ENCODE measurements at regions not wholly inside any gene's neighbourhood (a gene's known extent, or its start where the extent isn't known, plus 50 kb on each side); places are given as distances from the start of the nearest gene placed in this dataset.

DNA sequence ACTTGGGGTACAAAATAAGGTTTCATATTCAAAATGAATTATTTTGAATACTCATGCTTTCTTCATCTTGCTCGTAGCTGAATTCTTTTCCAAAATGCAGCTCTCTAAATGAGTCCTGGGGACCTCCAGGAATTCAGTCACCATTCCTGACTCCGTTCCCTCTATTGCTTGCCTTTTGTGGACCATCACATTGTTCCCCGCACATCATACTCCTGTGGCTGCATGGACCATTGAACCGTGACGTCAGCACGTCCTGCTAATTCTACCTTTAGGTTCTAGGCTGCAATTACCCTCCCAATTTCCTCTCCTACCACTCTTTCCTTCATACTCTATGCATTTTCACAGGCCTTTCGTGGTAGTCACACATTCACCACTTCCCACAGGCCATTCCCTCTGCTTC, 173.1 kb upstream of the ID4 start:
- H3K79me2 ChIP-seq (ENCODE audit: insufficient read depth, low read length): no peaks in the 10 kb centered on the region
- no peaks in the 10 kb centered on the region for H3K36me3 ChIP-seq (ENCODE audit: insufficient read depth, low read length)
- no peak overlapping the region for H2AFZ ChIP-seq (ENCODE audit: low read depth, low read length)
- no peaks in the 10 kb centered on the region for H3K27me3 ChIP-seq (ENCODE audit: insufficient read depth, low read length, poor library complexity)
- no peak for DNase-seq
- no peak for ATAC-seq (ENCODE audit: insufficient read depth, low read depth)
- H3K4me1 ChIP-seq (ENCODE audit: insufficient read depth, low read length): no peaks in the 10 kb centered on the region
- no peaks in the 10 kb centered on the region for H3K9me3 ChIP-seq (ENCODE audit: insufficient read depth, low read length, severe bottlenecking)
- H3K27ac ChIP-seq (ENCODE audit: low read length): no peak overlapping the region
- no peak overlapping the region for H3K9ac ChIP-seq (ENCODE audit: low read depth, low read length)
- TF ChIP-seq, protein P1, sequence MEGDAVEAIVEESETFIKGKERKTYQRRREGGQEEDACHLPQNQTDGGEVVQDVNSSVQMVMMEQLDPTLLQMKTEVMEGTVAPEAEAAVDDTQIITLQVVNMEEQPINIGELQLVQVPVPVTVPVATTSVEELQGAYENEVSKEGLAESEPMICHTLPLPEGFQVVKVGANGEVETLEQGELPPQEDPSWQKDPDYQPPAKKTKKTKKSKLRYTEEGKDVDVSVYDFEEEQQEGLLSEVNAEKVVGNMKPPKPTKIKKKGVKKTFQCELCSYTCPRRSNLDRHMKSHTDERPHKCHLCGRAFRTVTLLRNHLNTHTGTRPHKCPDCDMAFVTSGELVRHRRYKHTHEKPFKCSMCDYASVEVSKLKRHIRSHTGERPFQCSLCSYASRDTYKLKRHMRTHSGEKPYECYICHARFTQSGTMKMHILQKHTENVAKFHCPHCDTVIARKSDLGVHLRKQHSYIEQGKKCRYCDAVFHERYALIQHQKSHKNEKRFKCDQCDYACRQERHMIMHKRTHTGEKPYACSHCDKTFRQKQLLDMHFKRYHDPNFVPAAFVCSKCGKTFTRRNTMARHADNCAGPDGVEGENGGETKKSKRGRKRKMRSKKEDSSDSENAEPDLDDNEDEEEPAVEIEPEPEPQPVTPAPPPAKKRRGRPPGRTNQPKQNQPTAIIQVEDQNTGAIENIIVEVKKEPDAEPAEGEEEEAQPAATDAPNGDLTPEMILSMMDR (IDR thresholded peaks at IDR 0.05; ENCODE audit: borderline replicate concordance, extremely low read depth, low read length, poor library complexity, severe bottlenecking): no peak
- TF ChIP-seq EZH2 (IDR thresholded peaks at IDR 0.05; ENCODE audit: borderline replicate concordance, low read depth, low read length, severe bottlenecking): no peak
- H3K4me2 ChIP-seq (ENCODE audit: insufficient read depth, low read length): no peak overlapping the region
- H3K4me3 ChIP-seq (ENCODE audit: low read depth in 1 of 2, low read length in 2 of 2): no peak overlapping the region
- H4K20me1 ChIP-seq (ENCODE audit: insufficient read depth, low read length): no peaks in the 10 kb centered on the region

DNA sequence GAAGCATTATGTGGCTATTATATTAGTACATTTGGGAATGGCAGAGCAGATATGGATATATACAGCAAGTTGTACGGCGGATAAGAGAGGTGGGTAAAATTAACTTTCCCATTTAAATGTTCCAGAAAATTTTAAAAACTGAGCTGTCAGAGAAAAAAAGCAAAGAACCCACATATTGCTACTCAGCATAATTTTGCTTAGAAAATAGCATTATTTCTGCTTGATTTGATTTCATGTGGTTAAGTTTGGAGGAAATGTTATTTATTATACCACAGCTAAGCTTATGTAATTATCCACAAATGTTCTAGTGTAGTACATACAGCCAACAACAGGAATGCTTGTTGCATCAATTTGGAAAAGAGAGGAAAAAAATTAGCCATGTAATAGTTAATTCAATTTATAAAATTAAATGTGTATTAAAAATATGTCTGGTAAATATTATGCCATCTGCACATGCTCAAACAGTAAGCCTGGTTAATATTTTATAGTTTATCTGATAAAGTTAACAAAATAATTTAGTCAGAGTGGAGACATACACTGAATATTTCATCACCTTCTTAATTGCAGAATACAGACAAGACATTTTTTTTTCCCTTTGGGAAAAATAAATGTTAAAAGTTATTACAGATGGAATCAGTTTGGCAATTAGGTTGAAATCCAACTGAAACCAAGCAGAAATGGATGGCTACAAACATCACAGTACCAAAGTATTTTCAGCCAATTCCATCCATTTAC, 172.1 kb upstream of the ID4 start:
- no peak overlapping the region for H3K9ac ChIP-seq (ENCODE audit: low read depth, low read length)
- H3K9me3 ChIP-seq (ENCODE audit: insufficient read depth, low read length, severe bottlenecking): no peaks in the 10 kb centered on the region
- ATAC-seq (ENCODE audit: insufficient read depth, low read depth) (no peak), DNase-seq (no peak)
- no peak for TF ChIP-seq EZH2 (IDR thresholded peaks at IDR 0.05; ENCODE audit: borderline replicate concordance, low read depth, low read length, severe bottlenecking)
- TF ChIP-seq, protein P1 (IDR thresholded peaks at IDR 0.05; ENCODE audit: borderline replicate concordance, extremely low read depth, low read length, poor library complexity, severe bottlenecking): no peak
- no peaks in the 10 kb centered on the region for H3K79me2 ChIP-seq (ENCODE audit: insufficient read depth, low read length)
- no peaks in the 10 kb centered on the region for H3K36me3 ChIP-seq (ENCODE audit: insufficient read depth, low read length)
- H2AFZ ChIP-seq (ENCODE audit: low read depth, low read length): no peak overlapping the region
- H4K20me1 ChIP-seq (ENCODE audit: insufficient read depth, low read length): no peaks in the 10 kb centered on the region
- H3K4me1 ChIP-seq (ENCODE audit: insufficient read depth, low read length): no peaks in the 10 kb centered on the region
- H3K4me2 ChIP-seq (ENCODE audit: insufficient read depth, low read length): no peak overlapping the region
- no peak overlapping the region for H3K27ac ChIP-seq (ENCODE audit: low read length)
- no peaks in the 10 kb centered on the region for H3K27me3 ChIP-seq (ENCODE audit: insufficient read depth, low read length, poor library complexity)
- no peak overlapping the region for H3K4me3 ChIP-seq (ENCODE audit: low read depth in 1 of 2, low read length in 2 of 2)

DNA sequence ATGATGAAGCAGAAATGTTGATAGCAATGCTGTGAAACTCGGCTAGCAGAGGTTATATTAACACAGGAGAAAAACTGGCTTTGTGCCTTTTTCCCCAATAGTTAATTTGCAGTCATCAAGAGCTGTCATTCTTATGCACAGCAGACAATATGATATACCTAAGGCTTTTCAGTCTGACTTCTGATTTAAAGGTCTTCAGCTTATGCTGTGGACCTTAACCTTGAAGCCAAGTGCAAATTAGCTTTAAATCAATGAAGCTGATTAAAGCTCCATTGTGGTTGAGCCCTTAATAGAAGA, 171.6 kb upstream of the ID4 start:
- no peaks in the 10 kb centered on the region for H3K27me3 ChIP-seq (ENCODE audit: insufficient read depth, low read length, poor library complexity)
- no peak overlapping the region for H2AFZ ChIP-seq (ENCODE audit: low read depth, low read length)
- no peaks in the 10 kb centered on the region for H3K4me1 ChIP-seq (ENCODE audit: insufficient read depth, low read length)
- no peaks in the 10 kb centered on the region for H4K20me1 ChIP-seq (ENCODE audit: insufficient read depth, low read length)
- H3K27ac ChIP-seq (ENCODE audit: low read length): no peak overlapping the region
- H3K4me2 ChIP-seq (ENCODE audit: insufficient read depth, low read length): no peak overlapping the region
- H3K36me3 ChIP-seq (ENCODE audit: insufficient read depth, low read length): no peaks in the 10 kb centered on the region
- no peaks in the 10 kb centered on the region for H3K9me3 ChIP-seq (ENCODE audit: insufficient read depth, low read length, severe bottlenecking)
- no peak overlapping the region for H3K4me3 ChIP-seq (ENCODE audit: low read depth in 1 of 2, low read length in 2 of 2)
- no peak for ATAC-seq (ENCODE audit: insufficient read depth, low read depth)
- no peak overlapping the region for H3K9ac ChIP-seq (ENCODE audit: low read depth, low read length)
- TF ChIP-seq, protein P1 (IDR thresholded peaks at IDR 0.05; ENCODE audit: borderline replicate concordance, extremely low read depth, low read length, poor library complexity, severe bottlenecking): no peak
- no peak for TF ChIP-seq EZH2 (IDR thresholded peaks at IDR 0.05; ENCODE audit: borderline replicate concordance, low read depth, low read length, severe bottlenecking)
- no peaks in the 10 kb centered on the region for H3K79me2 ChIP-seq (ENCODE audit: insufficient read depth, low read length)
- DNase-seq: no peak
